ENCODE measurements at regions not wholly inside any gene's neighbourhood (a gene's known extent, or its start where the extent isn't known, plus 50 kb on each side); places are given as distances from the start of the nearest gene placed in this dataset.

- TF ChIP-seq CTCF (IDR thresholded peaks at IDR 0.05; ENCODE audit: low read depth, low read length) (no peak), EZH2phosphoT487 (IDR thresholded peaks at IDR 0.05; ENCODE audit: low read depth) (no peak)
Measured at GRCh38 chr2:153047220-153047619, 328.8 kb downstream of the ARL6IP6 start.
